ENCODE measurements at regions not wholly inside any gene's neighbourhood (a gene's known extent, or its start where the extent isn't known, plus 50 kb on each side); places are given as distances from the start of the nearest gene placed in this dataset.

DNA sequence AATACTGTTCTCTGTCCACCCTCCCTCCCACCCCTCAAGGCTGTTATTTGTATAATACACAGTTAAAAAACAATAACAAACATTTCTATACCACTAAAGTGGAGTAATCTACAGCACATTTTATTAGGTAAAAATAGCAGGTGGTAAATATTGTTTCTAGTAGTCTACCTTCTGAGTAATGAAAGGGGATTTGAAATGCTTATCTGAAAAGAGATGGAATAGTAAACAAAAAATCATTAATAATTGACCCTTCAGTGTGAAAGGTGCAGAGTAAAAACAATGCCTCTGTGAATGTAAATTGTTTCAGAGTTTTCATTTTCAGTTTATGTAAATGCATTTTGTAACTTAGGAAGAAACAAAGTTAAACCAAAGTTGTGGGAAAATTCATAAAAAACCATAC lies 321.2 kb downstream of the SLC16A7 start:
- H3K4me3 ChIP-seq (replicated peaks; ENCODE audit: insufficient read depth, low read length): no peak overlapping the region
- H3K27ac ChIP-seq (replicated peaks): no peak overlapping the region
- TF ChIP-seq, protein P1, sequence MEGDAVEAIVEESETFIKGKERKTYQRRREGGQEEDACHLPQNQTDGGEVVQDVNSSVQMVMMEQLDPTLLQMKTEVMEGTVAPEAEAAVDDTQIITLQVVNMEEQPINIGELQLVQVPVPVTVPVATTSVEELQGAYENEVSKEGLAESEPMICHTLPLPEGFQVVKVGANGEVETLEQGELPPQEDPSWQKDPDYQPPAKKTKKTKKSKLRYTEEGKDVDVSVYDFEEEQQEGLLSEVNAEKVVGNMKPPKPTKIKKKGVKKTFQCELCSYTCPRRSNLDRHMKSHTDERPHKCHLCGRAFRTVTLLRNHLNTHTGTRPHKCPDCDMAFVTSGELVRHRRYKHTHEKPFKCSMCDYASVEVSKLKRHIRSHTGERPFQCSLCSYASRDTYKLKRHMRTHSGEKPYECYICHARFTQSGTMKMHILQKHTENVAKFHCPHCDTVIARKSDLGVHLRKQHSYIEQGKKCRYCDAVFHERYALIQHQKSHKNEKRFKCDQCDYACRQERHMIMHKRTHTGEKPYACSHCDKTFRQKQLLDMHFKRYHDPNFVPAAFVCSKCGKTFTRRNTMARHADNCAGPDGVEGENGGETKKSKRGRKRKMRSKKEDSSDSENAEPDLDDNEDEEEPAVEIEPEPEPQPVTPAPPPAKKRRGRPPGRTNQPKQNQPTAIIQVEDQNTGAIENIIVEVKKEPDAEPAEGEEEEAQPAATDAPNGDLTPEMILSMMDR (IDR thresholded peaks at IDR 0.05; ENCODE audit: insufficient read depth, low read length): no peak
- TF ChIP-seq POLR2AphosphoS5 (IDR thresholded peaks at IDR 0.05; ENCODE audit: low read depth): no peak
- TF ChIP-seq, protein P2, sequence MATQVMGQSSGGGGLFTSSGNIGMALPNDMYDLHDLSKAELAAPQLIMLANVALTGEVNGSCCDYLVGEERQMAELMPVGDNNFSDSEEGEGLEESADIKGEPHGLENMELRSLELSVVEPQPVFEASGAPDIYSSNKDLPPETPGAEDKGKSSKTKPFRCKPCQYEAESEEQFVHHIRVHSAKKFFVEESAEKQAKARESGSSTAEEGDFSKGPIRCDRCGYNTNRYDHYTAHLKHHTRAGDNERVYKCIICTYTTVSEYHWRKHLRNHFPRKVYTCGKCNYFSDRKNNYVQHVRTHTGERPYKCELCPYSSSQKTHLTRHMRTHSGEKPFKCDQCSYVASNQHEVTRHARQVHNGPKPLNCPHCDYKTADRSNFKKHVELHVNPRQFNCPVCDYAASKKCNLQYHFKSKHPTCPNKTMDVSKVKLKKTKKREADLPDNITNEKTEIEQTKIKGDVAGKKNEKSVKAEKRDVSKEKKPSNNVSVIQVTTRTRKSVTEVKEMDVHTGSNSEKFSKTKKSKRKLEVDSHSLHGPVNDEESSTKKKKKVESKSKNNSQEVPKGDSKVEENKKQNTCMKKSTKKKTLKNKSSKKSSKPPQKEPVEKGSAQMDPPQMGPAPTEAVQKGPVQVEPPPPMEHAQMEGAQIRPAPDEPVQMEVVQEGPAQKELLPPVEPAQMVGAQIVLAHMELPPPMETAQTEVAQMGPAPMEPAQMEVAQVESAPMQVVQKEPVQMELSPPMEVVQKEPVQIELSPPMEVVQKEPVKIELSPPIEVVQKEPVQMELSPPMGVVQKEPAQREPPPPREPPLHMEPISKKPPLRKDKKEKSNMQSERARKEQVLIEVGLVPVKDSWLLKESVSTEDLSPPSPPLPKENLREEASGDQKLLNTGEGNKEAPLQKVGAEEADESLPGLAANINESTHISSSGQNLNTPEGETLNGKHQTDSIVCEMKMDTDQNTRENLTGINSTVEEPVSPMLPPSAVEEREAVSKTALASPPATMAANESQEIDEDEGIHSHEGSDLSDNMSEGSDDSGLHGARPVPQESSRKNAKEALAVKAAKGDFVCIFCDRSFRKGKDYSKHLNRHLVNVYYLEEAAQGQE (IDR thresholded peaks at IDR 0.05; ENCODE audit: insufficient replicate concordance, low read depth): no peak
- no peak for DNase-seq (ENCODE audit: low read depth in 1 of 2, low spot score in 1 of 2)
- no peaks in the 10 kb centered on the region for H3K27me3 ChIP-seq (ENCODE audit: insufficient read depth, poor library complexity, severe bottlenecking)

DNA sequence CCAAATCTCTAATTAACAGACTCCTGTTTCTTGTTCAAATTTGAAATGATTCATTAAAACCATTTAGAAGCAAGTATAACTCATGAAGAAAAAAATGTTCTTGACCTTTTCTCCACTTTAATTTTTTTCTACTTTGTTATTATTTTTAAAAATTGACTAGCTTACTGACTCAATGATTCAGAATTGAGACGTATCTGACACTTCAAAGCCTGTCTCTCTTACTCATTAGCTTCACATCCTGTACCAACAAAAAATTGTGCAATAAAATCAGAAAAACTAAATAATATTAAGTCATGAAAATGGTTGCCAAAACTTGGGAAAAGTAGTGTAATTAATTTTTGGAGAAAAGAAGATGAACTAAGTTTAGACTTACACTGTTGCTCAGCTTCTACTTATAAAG lies 331.2 kb downstream of the SLC16A7 start:
- no peak for DNase-seq (ENCODE audit: low read depth in 1 of 2, low spot score in 1 of 2)
- TF ChIP-seq POLR2AphosphoS5 (IDR thresholded peaks at IDR 0.05; ENCODE audit: low read depth): no peak
- TF ChIP-seq, protein P1 (IDR thresholded peaks at IDR 0.05; ENCODE audit: insufficient read depth, low read length): no peak
- TF ChIP-seq, protein P2 (IDR thresholded peaks at IDR 0.05; ENCODE audit: insufficient replicate concordance, low read depth): no peak
- TF ChIP-seq SPI1 (IDR thresholded peaks at IDR 0.05; ENCODE audit: borderline replicate concordance, low read depth): no peak
- no peak for TF ChIP-seq GABPA (IDR thresholded peaks at IDR 0.05; ENCODE audit: low read depth)
- Histone ChIP-seq H3K27me3 (ENCODE audit: insufficient read depth, poor library complexity, severe bottlenecking) (no peaks in the 10 kb centered on the region), H3K27ac (replicated peaks) (no peak overlapping the region), H3K4me3 (replicated peaks; ENCODE audit: insufficient read depth, low read length) (no peak overlapping the region)

DNA sequence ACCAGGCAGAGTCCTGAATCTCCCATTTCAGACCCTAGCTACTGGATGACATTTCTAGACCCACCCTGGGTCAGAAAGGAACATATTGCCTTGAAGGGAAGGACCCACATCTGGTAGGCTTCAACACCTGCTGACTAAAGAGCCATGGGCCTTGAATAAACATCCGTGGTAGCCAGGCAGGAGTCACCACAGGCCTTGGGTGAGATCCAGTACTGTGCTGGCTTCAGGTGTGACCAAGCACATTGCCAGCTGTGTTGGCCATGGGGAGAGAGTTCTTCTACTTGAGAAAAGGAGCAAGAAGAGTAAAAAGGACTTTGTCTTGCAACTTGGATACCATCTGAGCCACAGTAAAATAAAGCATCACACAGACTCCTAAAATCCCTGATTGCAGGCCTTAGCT lies 332.6 kb downstream of the SLC16A7 start:
- no peak overlapping the region for H3K4me3 ChIP-seq (replicated peaks; ENCODE audit: insufficient read depth, low read length)
- no peaks in the 10 kb centered on the region for H3K27me3 ChIP-seq (ENCODE audit: insufficient read depth, poor library complexity, severe bottlenecking)
- DNase-seq (ENCODE audit: low read depth in 1 of 2, low spot score in 1 of 2): no peak
- TF ChIP-seq SPI1 (IDR thresholded peaks at IDR 0.05; ENCODE audit: borderline replicate concordance, low read depth) (no peak), POLR2AphosphoS5 (IDR thresholded peaks at IDR 0.05; ENCODE audit: low read depth) (no peak), GABPA (IDR thresholded peaks at IDR 0.05; ENCODE audit: low read depth) (no peak)
- TF ChIP-seq, protein P1 (IDR thresholded peaks at IDR 0.05; ENCODE audit: insufficient read depth, low read length): no peak
- TF ChIP-seq, protein P2 (IDR thresholded peaks at IDR 0.05; ENCODE audit: insufficient replicate concordance, low read depth): no peak
- no peak overlapping the region for H3K27ac ChIP-seq (replicated peaks)
